ENCODE measurements at regions not wholly inside any gene's neighbourhood (a gene's known extent, or its start where the extent isn't known, plus 50 kb on each side); places are given as distances from the start of the nearest gene placed in this dataset.

DNA sequence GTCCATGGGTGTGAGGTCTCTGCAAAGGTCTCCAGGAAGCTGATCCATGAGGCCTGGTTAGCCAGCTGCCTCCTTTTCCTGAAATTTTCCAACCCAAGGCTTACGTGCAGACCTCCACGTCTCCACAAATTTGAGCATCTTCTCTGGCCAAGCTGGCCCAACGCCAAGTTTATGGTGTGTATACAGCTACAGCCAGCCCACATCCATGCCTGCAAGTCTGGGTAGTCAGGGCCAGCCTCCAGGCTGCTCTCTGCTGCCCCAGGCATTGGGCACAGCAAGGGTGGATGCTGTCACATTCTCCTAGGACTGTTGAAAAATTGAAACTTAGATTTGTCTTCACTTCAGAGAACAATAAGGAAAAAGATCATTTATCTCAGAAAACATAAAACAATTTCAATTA, 525.5 kb upstream of the CHAC2 start:
- intact Hi-C loops (cut with DNase I), result no loop called here
- no peaks in the 10 kb centered on the region for H3K27me3 ChIP-seq
- 55 to 79% methylated on average over 3 of the region's 3 CpGs for WGBS, 2 donors

DNA sequence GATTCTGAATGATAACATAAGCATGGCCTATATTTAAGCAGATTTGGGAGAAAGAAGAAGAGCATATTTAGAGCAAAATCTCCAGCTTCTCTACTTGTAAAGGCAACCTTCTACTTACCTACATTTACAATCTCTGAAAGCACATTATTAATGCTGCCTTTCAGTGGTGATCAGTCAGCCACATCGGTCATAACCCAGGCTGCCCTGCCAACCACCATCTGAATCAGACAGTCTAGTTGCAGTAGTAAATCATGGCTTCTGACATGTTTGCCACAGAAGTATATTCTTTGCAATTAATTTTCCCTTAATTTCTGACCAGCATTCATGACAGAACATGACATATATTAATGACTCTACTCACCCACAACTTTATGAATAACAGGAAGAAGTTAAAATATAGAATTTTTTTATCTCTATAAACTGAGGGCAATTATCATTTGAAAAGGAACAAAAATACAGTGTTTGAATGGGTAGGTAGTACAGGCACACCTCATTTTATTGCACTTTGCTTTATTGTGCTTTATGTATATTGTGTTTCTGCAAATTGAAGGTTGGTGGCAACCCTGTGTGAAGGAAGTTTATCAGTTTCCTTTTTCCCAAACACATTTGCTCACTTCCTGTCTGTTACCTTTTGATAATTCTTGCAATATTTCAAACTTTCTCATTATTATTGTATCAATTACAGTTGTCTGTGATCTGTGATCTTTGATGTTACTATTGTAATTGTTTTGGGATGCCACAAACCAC, 531.6 kb upstream of the CHAC2 start:
- intact Hi-C loops (cut with DNase I), result no loop called here
- no peaks in the 10 kb centered on the region for H3K4me1 ChIP-seq
- WGBS, 2 donors, result 7 to 14% methylated on average over 1 of the region's 1 CpG

More for the DNA sequence above, 525.5 kb upstream of the CHAC2 start:
- Histone ChIP-seq H3K27ac (no peak overlapping the region), H3K36me3 (no peaks in the 10 kb centered on the region), H3K4me1 (no peaks in the 10 kb centered on the region), H3K4me3 (no peak overlapping the region), H3K9me3 (no peaks in the 10 kb centered on the region)
- DNase-seq, result no peak
- TF ChIP-seq, protein P1, sequence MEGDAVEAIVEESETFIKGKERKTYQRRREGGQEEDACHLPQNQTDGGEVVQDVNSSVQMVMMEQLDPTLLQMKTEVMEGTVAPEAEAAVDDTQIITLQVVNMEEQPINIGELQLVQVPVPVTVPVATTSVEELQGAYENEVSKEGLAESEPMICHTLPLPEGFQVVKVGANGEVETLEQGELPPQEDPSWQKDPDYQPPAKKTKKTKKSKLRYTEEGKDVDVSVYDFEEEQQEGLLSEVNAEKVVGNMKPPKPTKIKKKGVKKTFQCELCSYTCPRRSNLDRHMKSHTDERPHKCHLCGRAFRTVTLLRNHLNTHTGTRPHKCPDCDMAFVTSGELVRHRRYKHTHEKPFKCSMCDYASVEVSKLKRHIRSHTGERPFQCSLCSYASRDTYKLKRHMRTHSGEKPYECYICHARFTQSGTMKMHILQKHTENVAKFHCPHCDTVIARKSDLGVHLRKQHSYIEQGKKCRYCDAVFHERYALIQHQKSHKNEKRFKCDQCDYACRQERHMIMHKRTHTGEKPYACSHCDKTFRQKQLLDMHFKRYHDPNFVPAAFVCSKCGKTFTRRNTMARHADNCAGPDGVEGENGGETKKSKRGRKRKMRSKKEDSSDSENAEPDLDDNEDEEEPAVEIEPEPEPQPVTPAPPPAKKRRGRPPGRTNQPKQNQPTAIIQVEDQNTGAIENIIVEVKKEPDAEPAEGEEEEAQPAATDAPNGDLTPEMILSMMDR (IDR thresholded peaks at IDR 0.05), result no peak
- no peak for TF ChIP-seq POLR2AphosphoS5 (IDR thresholded peaks at IDR 0.05)
- TF ChIP-seq POLR2A (IDR thresholded peaks at IDR 0.05), result no peak
- no peak for TF ChIP-seq EP300 (IDR thresholded peaks at IDR 0.05)

DNA sequence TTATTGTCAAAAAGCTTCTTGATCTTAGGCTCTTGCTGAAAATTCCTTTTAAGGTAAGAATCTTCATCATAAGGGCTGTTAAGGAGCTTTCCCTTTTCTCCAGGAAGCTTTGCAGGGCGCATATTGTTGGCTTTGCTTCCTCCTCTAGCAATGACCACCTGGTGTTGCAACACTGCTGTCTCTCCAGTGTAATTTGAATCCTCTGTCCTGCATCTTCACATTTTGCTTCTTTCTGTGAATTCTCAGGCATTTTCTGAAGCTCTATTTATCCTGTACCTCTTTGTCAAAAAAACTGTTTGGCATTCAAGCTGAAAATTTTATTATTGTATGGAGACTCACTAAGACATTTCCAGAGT, 533.1 kb upstream of the CHAC2 start:
- no peaks in the 10 kb centered on the region for H3K9me3 ChIP-seq
- DNase-seq, result no peak
- no peak for TF ChIP-seq EP300 (IDR thresholded peaks at IDR 0.05)
- TF ChIP-seq POLR2AphosphoS5 (IDR thresholded peaks at IDR 0.05), result no peak
- TF ChIP-seq POLR2A (IDR thresholded peaks at IDR 0.05), result no peak
- TF ChIP-seq, protein P1 (IDR thresholded peaks at IDR 0.05), result no peak
- intact Hi-C loops (cut with DNase I), result no loop called here
- no peaks in the 10 kb centered on the region for H3K4me1 ChIP-seq
- WGBS, 2 donors, result 3 to 16% methylated on average over 1 of the region's 1 CpG
- no peak overlapping the region for H3K27ac ChIP-seq
- H3K27me3 ChIP-seq, result no peaks in the 10 kb centered on the region
- no peaks in the 10 kb centered on the region for H3K36me3 ChIP-seq
- no peak overlapping the region for H3K4me3 ChIP-seq

More for the DNA sequence above, 531.6 kb upstream of the CHAC2 start:
- TF ChIP-seq POLR2AphosphoS5 (IDR thresholded peaks at IDR 0.05), result no peak
- TF ChIP-seq EP300 (IDR thresholded peaks at IDR 0.05), result no peak
- TF ChIP-seq, protein P1 (IDR thresholded peaks at IDR 0.05), result no peak
- TF ChIP-seq POLR2A (IDR thresholded peaks at IDR 0.05), result no peak
- Histone ChIP-seq H3K27ac (no peak overlapping the region), H3K9me3 (no peaks in the 10 kb centered on the region), H3K36me3 (no peaks in the 10 kb centered on the region), H3K27me3 (no peaks in the 10 kb centered on the region), H3K4me3 (no peak overlapping the region)
- DNase-seq, result no peak

DNA sequence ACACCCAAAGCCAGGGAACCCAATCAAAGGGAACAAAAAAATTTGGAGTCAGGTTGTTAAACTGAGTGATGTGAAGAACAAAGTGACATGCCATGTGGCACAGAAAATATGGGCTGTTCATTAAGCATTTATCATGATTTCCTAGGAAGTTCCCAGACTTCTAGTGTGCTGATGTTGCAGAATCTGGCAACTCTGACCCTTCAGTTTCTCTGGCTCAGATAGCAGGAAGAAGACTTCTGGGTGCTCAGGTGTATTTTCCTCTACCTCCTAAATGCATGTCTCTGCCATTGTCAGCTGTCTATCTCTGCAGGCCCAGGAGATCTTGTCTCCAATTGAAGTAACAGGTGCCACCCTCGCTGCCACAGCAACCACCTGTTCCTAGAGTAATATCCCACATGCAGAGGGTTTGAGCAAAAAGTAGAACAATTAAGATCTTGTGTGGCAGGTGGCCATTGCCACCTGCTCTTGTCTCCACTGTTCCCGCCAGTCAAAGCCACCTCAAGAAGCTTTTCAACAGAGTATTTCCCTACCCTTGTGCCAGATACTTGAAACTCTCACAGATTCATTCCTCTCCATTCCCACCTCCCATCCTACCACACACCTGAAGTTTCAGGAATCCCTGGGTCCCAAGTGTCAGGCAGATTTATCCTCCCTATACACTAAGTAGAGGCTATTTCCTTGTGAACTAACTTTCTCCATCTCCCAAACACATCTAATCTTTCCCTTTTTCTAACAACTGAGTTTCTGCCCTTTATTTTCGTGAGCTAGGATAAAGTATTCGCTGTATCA, 533.7 kb upstream of the CHAC2 start:
- no peak for DNase-seq
- TF ChIP-seq EP300 (IDR thresholded peaks at IDR 0.05), result no peak
- no peak for TF ChIP-seq POLR2AphosphoS5 (IDR thresholded peaks at IDR 0.05)
- Histone ChIP-seq H3K4me1 (no peaks in the 10 kb centered on the region), H3K36me3 (no peaks in the 10 kb centered on the region), H3K27me3 (no peaks in the 10 kb centered on the region), H3K9me3 (no peaks in the 10 kb centered on the region), H3K27ac (no peak overlapping the region), H3K4me3 (no peak overlapping the region)
- intact Hi-C loops (cut with DNase I), result no loop called here
- 72 to 82% methylated on average over 4 of the region's 4 CpGs for WGBS, 2 donors

DNA sequence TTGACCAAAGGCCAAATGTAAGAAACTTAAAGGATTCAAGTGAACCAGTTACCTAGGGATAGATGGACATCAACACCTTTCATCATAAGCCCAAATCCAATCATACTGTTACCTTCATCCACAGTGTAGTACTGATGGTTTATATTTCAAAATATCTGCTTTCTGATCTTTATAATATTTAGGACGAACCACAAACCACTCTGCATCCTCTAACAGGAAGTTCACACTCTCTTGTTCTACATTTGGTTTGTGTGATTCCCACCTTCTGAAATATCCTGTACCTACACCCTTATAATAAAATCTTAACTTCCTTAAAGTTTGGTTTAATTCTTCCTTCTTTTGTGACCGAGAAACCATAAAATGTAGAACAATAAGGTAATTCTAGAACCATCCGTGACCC, 535.7 kb upstream of the CHAC2 start:
- H3K27ac ChIP-seq, result no peak overlapping the region
- no peaks in the 10 kb centered on the region for H3K36me3 ChIP-seq
- 7 to 20% methylated on average over 3 of the region's 3 CpGs for WGBS, 2 donors
- intact Hi-C loops (cut with DNase I), result no loop called here
- no peaks in the 10 kb centered on the region for H3K4me1 ChIP-seq
- H3K9me3 ChIP-seq, result no peaks in the 10 kb centered on the region
- DNase-seq, result no peak
- no peaks in the 10 kb centered on the region for H3K27me3 ChIP-seq
- TF ChIP-seq POLR2A (IDR thresholded peaks at IDR 0.05), result no peak
- TF ChIP-seq, protein P1 (IDR thresholded peaks at IDR 0.05), result no peak
- no peak for TF ChIP-seq EP300 (IDR thresholded peaks at IDR 0.05)
- TF ChIP-seq POLR2AphosphoS5 (IDR thresholded peaks at IDR 0.05), result no peak
- no peak overlapping the region for H3K4me3 ChIP-seq

Data from sigmoid colon (tissue), 6 donors.